ENCODE measurements at regions not wholly inside any gene's neighbourhood (a gene's known extent, or its start where the extent isn't known, plus 50 kb on each side); places are given as distances from the start of the nearest gene placed in this dataset.

GRCh38 chr5:105670596-105670995 lies 2000.1 kb downstream of the EFNA5 start:
- Histone ChIP-seq H3K4me1 (ENCODE audit: low read depth) (no peaks in the 10 kb centered on the region), H3K4me3 (no peak overlapping the region), H3K27ac (no peak overlapping the region), H3K27me3 (no peaks in the 10 kb centered on the region), H3K9me3 (ENCODE audit: low read depth) (no peaks in the 10 kb centered on the region), H3K36me3 (no peaks in the 10 kb centered on the region)
- TF ChIP-seq, protein P1, sequence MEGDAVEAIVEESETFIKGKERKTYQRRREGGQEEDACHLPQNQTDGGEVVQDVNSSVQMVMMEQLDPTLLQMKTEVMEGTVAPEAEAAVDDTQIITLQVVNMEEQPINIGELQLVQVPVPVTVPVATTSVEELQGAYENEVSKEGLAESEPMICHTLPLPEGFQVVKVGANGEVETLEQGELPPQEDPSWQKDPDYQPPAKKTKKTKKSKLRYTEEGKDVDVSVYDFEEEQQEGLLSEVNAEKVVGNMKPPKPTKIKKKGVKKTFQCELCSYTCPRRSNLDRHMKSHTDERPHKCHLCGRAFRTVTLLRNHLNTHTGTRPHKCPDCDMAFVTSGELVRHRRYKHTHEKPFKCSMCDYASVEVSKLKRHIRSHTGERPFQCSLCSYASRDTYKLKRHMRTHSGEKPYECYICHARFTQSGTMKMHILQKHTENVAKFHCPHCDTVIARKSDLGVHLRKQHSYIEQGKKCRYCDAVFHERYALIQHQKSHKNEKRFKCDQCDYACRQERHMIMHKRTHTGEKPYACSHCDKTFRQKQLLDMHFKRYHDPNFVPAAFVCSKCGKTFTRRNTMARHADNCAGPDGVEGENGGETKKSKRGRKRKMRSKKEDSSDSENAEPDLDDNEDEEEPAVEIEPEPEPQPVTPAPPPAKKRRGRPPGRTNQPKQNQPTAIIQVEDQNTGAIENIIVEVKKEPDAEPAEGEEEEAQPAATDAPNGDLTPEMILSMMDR (IDR thresholded peaks at IDR 0.05; ENCODE audit: low read depth, low read length), result no peak
- no peak for DNase-seq (ENCODE audit: low read depth in 1 of 2, low spot score in 1 of 2)

DNA sequence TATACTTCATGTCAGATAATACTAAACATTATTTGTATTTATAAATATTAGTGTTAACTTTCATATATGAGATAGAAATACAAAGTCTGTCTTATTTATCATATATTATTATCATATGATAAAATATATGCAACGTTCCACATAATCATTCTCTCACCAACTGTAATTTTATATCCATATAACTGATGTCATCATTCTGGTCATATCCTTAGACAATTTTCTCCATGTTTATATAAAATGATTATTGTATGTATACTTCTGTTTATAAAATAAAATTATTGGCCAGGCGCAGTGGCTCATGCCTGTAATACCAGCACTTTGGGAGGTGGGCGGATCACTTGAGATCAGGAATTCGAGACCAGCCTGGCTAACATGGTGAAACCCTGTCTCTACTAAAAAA lies 2007.1 kb downstream of the EFNA5 start:
- Histone ChIP-seq H3K36me3 (no peaks in the 10 kb centered on the region), H3K27me3 (no peaks in the 10 kb centered on the region), H3K4me3 (no peak overlapping the region), H3K9me3 (ENCODE audit: low read depth) (no peaks in the 10 kb centered on the region), H3K4me1 (ENCODE audit: low read depth) (no peaks in the 10 kb centered on the region), H3K27ac (no peak overlapping the region)
- TF ChIP-seq, protein P1 (IDR thresholded peaks at IDR 0.05; ENCODE audit: low read depth, low read length), result no peak
- no peak for DNase-seq (ENCODE audit: low read depth in 1 of 2, low spot score in 1 of 2)

- Histone ChIP-seq H3K4me1 (ENCODE audit: low read depth) (no peaks in the 10 kb centered on the region), H3K27ac (no peak overlapping the region), H3K4me3 (no peak overlapping the region), H3K9me3 (ENCODE audit: low read depth) (no peaks in the 10 kb centered on the region), H3K36me3 (no peaks in the 10 kb centered on the region), H3K27me3 (no peaks in the 10 kb centered on the region)
- no peak for DNase-seq (ENCODE audit: low read depth in 1 of 2, low spot score in 1 of 2)
- TF ChIP-seq, protein P1 (IDR thresholded peaks at IDR 0.05; ENCODE audit: low read depth, low read length), result no peak
Observed at GRCh38 chr5:105659396-105659795, 2011.3 kb downstream of the EFNA5 start.

- no peak for DNase-seq (ENCODE audit: low read depth in 1 of 2, low spot score in 1 of 2)
- Histone ChIP-seq H3K9me3 (ENCODE audit: low read depth) (no peaks in the 10 kb centered on the region), H3K4me1 (ENCODE audit: low read depth) (no peaks in the 10 kb centered on the region), H3K27ac (no peak overlapping the region), H3K4me3 (no peak overlapping the region), H3K27me3 (no peaks in the 10 kb centered on the region), H3K36me3 (no peaks in the 10 kb centered on the region)
- TF ChIP-seq, protein P1 (IDR thresholded peaks at IDR 0.05; ENCODE audit: low read depth, low read length), result no peak
Observed at GRCh38 chr5:105640328-105640727, 2030.4 kb downstream of the EFNA5 start.

GRCh38 chr5:105639511-105639910 lies 2031.2 kb downstream of the EFNA5 start:
- H3K9me3 ChIP-seq (ENCODE audit: low read depth), result no peaks in the 10 kb centered on the region
- H3K27ac ChIP-seq, result no peak overlapping the region
- H3K27me3 ChIP-seq, result no peaks in the 10 kb centered on the region
- H3K4me3 ChIP-seq, result no peak overlapping the region
- DNase-seq (ENCODE audit: low read depth in 1 of 2, low spot score in 1 of 2), result no peak
- TF ChIP-seq, protein P1 (IDR thresholded peaks at IDR 0.05; ENCODE audit: low read depth, low read length), result no peak
- no peaks in the 10 kb centered on the region for H3K4me1 ChIP-seq (ENCODE audit: low read depth)
- no peaks in the 10 kb centered on the region for H3K36me3 ChIP-seq

- Histone ChIP-seq H3K4me3 (no peak overlapping the region), H3K27me3 (no peaks in the 10 kb centered on the region), H3K27ac (no peak overlapping the region), H3K4me1 (ENCODE audit: low read depth) (no peaks in the 10 kb centered on the region), H3K36me3 (no peaks in the 10 kb centered on the region), H3K9me3 (ENCODE audit: low read depth) (no peaks in the 10 kb centered on the region)
- TF ChIP-seq, protein P1 (IDR thresholded peaks at IDR 0.05; ENCODE audit: low read depth, low read length), result no peak
- no peak for DNase-seq (ENCODE audit: low read depth in 1 of 2, low spot score in 1 of 2)
Observed at GRCh38 chr5:105639068-105639467, 2031.7 kb downstream of the EFNA5 start.
